Endothelial cell of umbilical vein (primary cell): ENCODE measurements at regions not wholly inside any gene's neighbourhood (a gene's known extent, or its start where the extent isn't known, plus 50 kb on each side); places are given as distances from the start of the nearest gene placed in this dataset.

Source experiments
- BruUV-seq: library from RNA; stranded (reverse); fragments of 400-500 nt; replicated peaks from 2 replicates; lab custom pipeline; 2021; lab: Mats Ljungman, UMichigan
- CTCF ChIA-PET: fragments of 300-600, 350-600 bp; sonication (Branson Sonifier 250); formaldehyde crosslinking; loops from one replicate; lab custom pipeline; 2021; ENCODE audit warnings: antibody characterized with exemption, inconsistent platforms; lab: Charles Lee
- POLR2A ChIA-PET: fragments of 300-600, 350-600 bp; sonication (Branson Sonifier 250); formaldehyde crosslinking; loops from one replicate; lab custom pipeline; 2021; ENCODE audit warnings: antibody characterized with exemption, inconsistent platforms; lab: Charles Lee
- DNase-seq: peaks from one replicate; pipeline ENCODE4 v3.0.0-alpha.2; 2011; ENCODE audit warnings: low read depth, low spot score
- FAIRE-seq: peaks from 2 replicates; lab custom pipeline; 2011; peaks lifted over from hg19 to GRCh38; lab: Jason Lieb, UNC
- H2AFZ ChIP-seq: 2 replicates; pipeline ENCODE4 v1.6.0; 2012; ENCODE audit warnings: low read depth, low read length, control low read depth, inconsistent platforms
- H3K27ac ChIP-seq: 2 replicates; pipeline ENCODE4 v1.5.1; 2011; ENCODE audit warnings: low read depth, mild to moderate bottlenecking, control low read depth, low read length, moderate library complexity; ENCODE audit not compliant: insufficient read depth
- H3K27me3 ChIP-seq, 2 experiments: 2 replicates each; pipeline versions ENCODE4 v1.6.0 to v1.6.1; 2011; ENCODE audit warnings: low read length in 2 of 2, mixed read lengths in 1 of 2; ENCODE audit not compliant: control insufficient read depth in 2 of 2, insufficient read depth in 2 of 2
- H3K36me3 ChIP-seq, 2 experiments: 2 replicates in 1 of 2; 3 replicates in 1 of 2; pipeline ENCODE4 v1.5.1; 2011; ENCODE audit warnings: low read length in 2 of 2, mild to moderate bottlenecking in 1 of 2, moderate library complexity in 1 of 2; ENCODE audit not compliant: control insufficient read depth in 2 of 2, insufficient read depth in 2 of 2; ENCODE audit errors: extremely low read depth in 1 of 2
- H3K4me1 ChIP-seq: 3 replicates; pipeline ENCODE4 v1.5.1; 2011; ENCODE audit warnings: mild to moderate bottlenecking, low read length; ENCODE audit not compliant: control insufficient read depth, insufficient read depth; ENCODE audit errors: extremely low read depth
- H3K4me2 ChIP-seq: 2 replicates; pipeline ENCODE4 v1.6.1; 2011; ENCODE audit warnings: low read length, control low read depth, mixed read lengths; ENCODE audit not compliant: insufficient read depth
- H3K4me3 ChIP-seq, 3 experiments: fragments of 200-600 bp in 1 of 3; sonication (generic), shearing (Covaris generic) in 1 of 3; replicated peaks in 1 of 3; 2 replicates each; pipeline ENCODE4 v1.5.1; 2011 to 2016; ENCODE audit warnings: control low read depth in 3 of 3, low read length in 3 of 3, mild to moderate bottlenecking in 2 of 3, inconsistent platforms in 1 of 3, low read depth in 1 of 3, moderate library complexity in 1 of 3; ENCODE audit not compliant: insufficient read depth in 1 of 3
- H3K79me2 ChIP-seq: 2 replicates; pipeline ENCODE4 v1.6.0; 2012; ENCODE audit warnings: low read length, inconsistent platforms; ENCODE audit not compliant: control insufficient read depth, insufficient read depth
- H3K9ac ChIP-seq: replicated peaks from 2 replicates; pipeline ENCODE3; 2011; ENCODE audit warnings: low read length, control low read depth; ENCODE audit not compliant: insufficient read depth; ENCODE audit errors: extremely low read depth
- H3K9me1 ChIP-seq: replicated peaks from 3 replicates; pipeline ENCODE4 v1.6.0; 2011; ENCODE audit warnings: mild to moderate bottlenecking, low read length; ENCODE audit not compliant: control insufficient read depth, insufficient read depth; ENCODE audit errors: extremely low read depth
- H3K9me3 ChIP-seq: replicated peaks from 2 replicates; pipeline ENCODE4 v1.5.1; 2012; ENCODE audit warnings: low read length, inconsistent platforms; ENCODE audit not compliant: control insufficient read depth, insufficient read depth
- H4K20me1 ChIP-seq: replicated peaks from 2 replicates; pipeline ENCODE3; 2011; ENCODE audit warnings: mild to moderate bottlenecking, low read length; ENCODE audit not compliant: control insufficient read depth, insufficient read depth; ENCODE audit errors: extremely low read depth
- EZH2 ChIP-seq: IDR thresholded peaks from 2 replicates; pipeline ENCODE4 v1.6.1; 2012; ENCODE audit warnings: borderline replicate concordance, low read depth, mild to moderate bottlenecking, moderate library complexity, low read length, inconsistent platforms; ENCODE audit not compliant: severe bottlenecking
- FOS ChIP-seq: IDR thresholded peaks from 2 replicates; pipeline ENCODE4 v1.6.1; 2011; ENCODE audit warnings: mild to moderate bottlenecking, low read length, moderate library complexity, borderline replicate concordance; ENCODE audit not compliant: insufficient read depth
- GATA2 ChIP-seq: IDR thresholded peaks from 2 replicates; pipeline ENCODE4 v1.7.0; 2011; ENCODE audit warnings: low read depth, mild to moderate bottlenecking, moderate library complexity, mixed read lengths, low read length; ENCODE audit not compliant: insufficient read length, insufficient read depth
- JUN ChIP-seq: IDR thresholded peaks from 2 replicates; pipeline ENCODE4 v1.6.1; 2011; ENCODE audit warnings: borderline replicate concordance, low read depth; ENCODE audit not compliant: insufficient read length, insufficient read depth
- MYC ChIP-seq: IDR thresholded peaks from one replicate; pipeline ENCODE4 v1.6.1; 2011; ENCODE audit warnings: mild to moderate bottlenecking, low read depth, low read length
- POLR2A ChIP-seq: IDR thresholded peaks from 2 replicates; pipeline ENCODE4 v1.6.1; 2012; ENCODE audit warnings: low read depth, mild to moderate bottlenecking, control low read depth, low read length
- POLR2AphosphoS5 ChIP-seq: IDR thresholded peaks from 2 replicates; pipeline ENCODE4 v1.6.1; 2012; ENCODE audit warnings: low read depth, mild to moderate bottlenecking, control low read depth, low read length, moderate library complexity; ENCODE audit not compliant: insufficient read depth
- dilution Hi-C: fragments of 300-500 bp; cut with MboI; formaldehyde crosslinking; loops from one replicate; pipeline ENCODE4 v1.15.0; 2019; ENCODE audit warnings: low sequenced_read_pairs; ENCODE audit not compliant: extremely low pct_ligation_motif_present
- intact Hi-C: fragments of 100-400 bp; cut with micrococcal nuclease; formaldehyde crosslinking; loops from one replicate; pipeline ENCODE4 v1.10.0; 2022
- TF ChIP-seq, protein P1 (sequence below), 2 donors: IDR thresholded peaks; 1 replicate in 1 of 2; 2 replicates in 1 of 2; pipeline ENCODE4 v1.5.1; 2011; ENCODE audit warnings: low read length in 2 of 2, mild to moderate bottlenecking in 2 of 2, moderate library complexity in 2 of 2, control low read depth in 1 of 2, inconsistent platforms in 1 of 2, low read depth in 1 of 2; ENCODE audit not compliant: insufficient read depth in 1 of 2; ENCODE audit errors: extremely low read depth in 1 of 2
- TF ChIP-seq, protein P2 (sequence below): IDR thresholded peaks from 2 replicates; pipeline ENCODE4 v1.6.1; 2011; ENCODE audit not compliant: insufficient read depth, insufficient read length

DNA sequence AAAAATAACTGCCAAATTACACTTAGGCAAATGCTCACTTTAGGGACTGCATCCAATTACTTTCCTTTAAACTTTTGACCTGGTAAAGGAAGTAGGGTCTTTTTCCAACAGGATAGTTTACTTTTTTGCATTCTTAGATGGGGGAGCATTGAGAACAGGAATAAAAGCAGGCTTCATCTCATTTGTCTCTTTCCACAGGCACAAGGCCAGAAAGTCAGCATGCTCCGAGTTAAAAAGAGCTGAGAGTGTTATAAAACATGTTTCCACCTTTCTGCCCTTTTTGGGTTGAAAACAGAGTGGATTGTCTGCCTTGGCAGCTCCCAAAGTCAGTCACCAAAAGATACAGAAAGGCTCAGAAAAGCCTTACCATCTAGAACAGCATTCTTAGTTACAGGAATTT is 404.9 kb upstream of the ALCAM start:
- no peaks in the 10 kb centered on the region for H3K9me1 ChIP-seq
- peaks cover 3% of the 10 kb centered on the region for H3K4me1 ChIP-seq
- no peaks in the 10 kb centered on the region for H3K36me3 ChIP-seq
- TF ChIP-seq POLR2A (no peak), JUN (no peak), FOS (no peak), MYC (no peak), POLR2AphosphoS5 (no peak)
- no peaks in the 10 kb centered on the region for H3K9me3 ChIP-seq
- no peaks in the 10 kb centered on the region for H4K20me1 ChIP-seq
- dilution Hi-C loops (no loop called here), intact Hi-C loops (no loop called here)
- CTCF ChIA-PET: no interaction called here
- no peak overlapping the region for H3K27ac ChIP-seq
- H3K4me3 ChIP-seq: no peak overlapping the region
- peak overlapping the region; percentile 23 for H2AFZ ChIP-seq
- no peaks in the 10 kb centered on the region for H3K27me3 ChIP-seq
- BruUV-seq: no TSS peak
- no peak overlapping the region for H3K9ac ChIP-seq
- POLR2A ChIA-PET: no interaction called here
- no peaks in the 10 kb centered on the region for H3K79me2 ChIP-seq
- DNase-seq: peak; percentile 26
- no peak overlapping the region for H3K4me2 ChIP-seq
- FAIRE-seq: no peak

DNA sequence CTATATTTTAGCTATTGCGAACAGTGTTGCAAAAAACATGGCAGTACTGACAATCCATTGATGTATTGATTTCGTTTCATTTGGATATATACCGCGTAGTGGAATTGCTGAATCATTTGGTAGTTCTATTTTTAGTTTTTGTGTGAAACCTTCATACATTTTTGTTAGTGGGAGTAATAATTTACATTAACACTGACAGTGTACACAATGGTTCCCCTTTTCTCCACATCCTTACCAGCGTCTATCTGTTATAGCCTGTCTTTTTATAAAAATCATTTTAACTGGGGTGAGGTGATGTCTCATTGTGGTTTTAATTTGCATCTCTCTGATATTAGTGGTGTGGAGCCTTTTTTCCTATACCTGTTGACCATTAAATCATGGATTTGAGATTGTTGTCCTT is 392.4 kb upstream of the ALCAM start:
- H3K4me2 ChIP-seq: no peak overlapping the region
- dilution Hi-C loops (no loop called here), intact Hi-C loops (no loop called here)
- H3K9ac ChIP-seq: no peak overlapping the region
- FAIRE-seq (no peak), DNase-seq (no peak)
- H3K4me3 ChIP-seq: no peak overlapping the region
- no peaks in the 10 kb centered on the region for H3K27me3 ChIP-seq
- TF ChIP-seq POLR2AphosphoS5 (no peak), MYC (no peak), GATA2 (no peak), JUN (no peak), FOS (no peak), POLR2A (no peak), EZH2 (no peak)
- TF ChIP-seq, protein P1, sequence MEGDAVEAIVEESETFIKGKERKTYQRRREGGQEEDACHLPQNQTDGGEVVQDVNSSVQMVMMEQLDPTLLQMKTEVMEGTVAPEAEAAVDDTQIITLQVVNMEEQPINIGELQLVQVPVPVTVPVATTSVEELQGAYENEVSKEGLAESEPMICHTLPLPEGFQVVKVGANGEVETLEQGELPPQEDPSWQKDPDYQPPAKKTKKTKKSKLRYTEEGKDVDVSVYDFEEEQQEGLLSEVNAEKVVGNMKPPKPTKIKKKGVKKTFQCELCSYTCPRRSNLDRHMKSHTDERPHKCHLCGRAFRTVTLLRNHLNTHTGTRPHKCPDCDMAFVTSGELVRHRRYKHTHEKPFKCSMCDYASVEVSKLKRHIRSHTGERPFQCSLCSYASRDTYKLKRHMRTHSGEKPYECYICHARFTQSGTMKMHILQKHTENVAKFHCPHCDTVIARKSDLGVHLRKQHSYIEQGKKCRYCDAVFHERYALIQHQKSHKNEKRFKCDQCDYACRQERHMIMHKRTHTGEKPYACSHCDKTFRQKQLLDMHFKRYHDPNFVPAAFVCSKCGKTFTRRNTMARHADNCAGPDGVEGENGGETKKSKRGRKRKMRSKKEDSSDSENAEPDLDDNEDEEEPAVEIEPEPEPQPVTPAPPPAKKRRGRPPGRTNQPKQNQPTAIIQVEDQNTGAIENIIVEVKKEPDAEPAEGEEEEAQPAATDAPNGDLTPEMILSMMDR (IDR thresholded peaks at IDR 0.05; ENCODE audit: extremely low read depth in 1 of 2, insufficient read depth in 1 of 2, low read depth in 1 of 2, low read length in 2 of 2): no peak
- TF ChIP-seq, protein P2, sequence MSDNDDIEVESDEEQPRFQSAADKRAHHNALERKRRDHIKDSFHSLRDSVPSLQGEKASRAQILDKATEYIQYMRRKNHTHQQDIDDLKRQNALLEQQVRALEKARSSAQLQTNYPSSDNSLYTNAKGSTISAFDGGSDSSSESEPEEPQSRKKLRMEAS: no peak
- no peak overlapping the region for H2AFZ ChIP-seq
- POLR2A ChIA-PET: no interaction called here
- no peaks in the 10 kb centered on the region for H3K4me1 ChIP-seq
- no TSS peak for BruUV-seq
- no peaks in the 10 kb centered on the region for H3K36me3 ChIP-seq
- H3K79me2 ChIP-seq: no peaks in the 10 kb centered on the region
- H3K9me1 ChIP-seq: no peaks in the 10 kb centered on the region
- H3K9me3 ChIP-seq: no peaks in the 10 kb centered on the region
- CTCF ChIA-PET: no interaction called here
- H4K20me1 ChIP-seq: no peaks in the 10 kb centered on the region
- no peak overlapping the region for H3K27ac ChIP-seq
